ENCODE measurements at regions not wholly inside any gene's neighbourhood (a gene's known extent, or its start where the extent isn't known, plus 50 kb on each side); places are given as distances from the start of the nearest gene placed in this dataset.

DNA sequence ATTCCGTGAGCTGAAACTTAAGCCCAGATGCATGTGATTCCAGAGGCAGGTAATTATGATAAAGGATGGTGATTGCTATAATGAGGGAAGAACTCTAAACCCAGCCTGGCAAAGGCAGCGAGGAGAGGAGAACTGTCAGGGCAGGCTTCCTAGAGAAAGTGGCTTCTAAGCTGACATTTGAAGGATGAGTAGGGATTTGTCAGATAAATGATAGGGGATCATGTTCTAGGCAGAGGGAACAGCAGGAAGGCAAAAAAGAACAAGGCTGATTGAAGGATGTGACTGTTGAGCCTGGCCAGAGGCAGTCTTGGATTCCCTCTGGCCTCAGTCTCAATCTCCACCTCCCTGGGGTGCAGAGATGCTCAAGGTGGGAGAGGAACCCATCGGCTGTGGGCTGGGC is 146.4 kb upstream of the POU3F1 start:
- Histone ChIP-seq H4K20me1 (replicated peaks; ENCODE audit: insufficient read depth) (no peaks in the 10 kb centered on the region), H3F3A (replicated peaks; ENCODE audit: low read depth) (no peaks in the 10 kb centered on the region), H2AFZ (no peak overlapping the region), H3K27ac (ENCODE audit: low read depth) (no peak overlapping the region), H3K79me2 (replicated peaks; ENCODE audit: insufficient read depth) (no peaks in the 10 kb centered on the region), H3K4me3 (no peak overlapping the region), H3K27me3 (ENCODE audit: insufficient read depth) (no peaks in the 10 kb centered on the region), H3K9me2 (ENCODE audit: insufficient read depth) (no peaks in the 10 kb centered on the region), H3K4me1 (ENCODE audit: insufficient read depth) (no peaks in the 10 kb centered on the region), H3K36me3 (ENCODE audit: insufficient read depth) (no peaks in the 10 kb centered on the region), H3K4me2 (no peak overlapping the region)
- Mint-ChIP-seq H3K4me3 (no peak overlapping the region), H3K27me3 (ENCODE audit: insufficient read depth, low read depth, poor library complexity) (peaks cover 6% of the 10 kb centered on the region), H3K9me3 (peaks cover 15% of the 10 kb centered on the region), H3K4me1 (peaks cover 9% of the 10 kb centered on the region; the same call in 2 of the 3 replicates), H3K27ac (no peak overlapping the region), H3K36me3 (ENCODE audit: low read depth) (peaks cover 4% of the 10 kb centered on the region; the same call in 1 of the 3 replicates)
- no peak for DNase-seq (ENCODE audit: low spot score)
- no peak for ATAC-seq
- TF ChIP-seq POLR2AphosphoS5 (IDR thresholded peaks at IDR 0.05; ENCODE audit: low read depth) (no peak), ZNF114 (CRISPR knock-in tag; IDR thresholded peaks at IDR 0.05) (no peak), JUNB (IDR thresholded peaks at IDR 0.05; ENCODE audit: unreplicated experiment) (no peak), EZH2phosphoT487 (IDR thresholded peaks at IDR 0.05; ENCODE audit: unreplicated experiment) (no peak), REST (IDR thresholded peaks at IDR 0.05; ENCODE audit: unreplicated experiment) (no peak), ETS1 (IDR thresholded peaks at IDR 0.05) (no peak), CREB1 (CRISPR knock-in tag; IDR thresholded peaks at IDR 0.05; ENCODE audit: low read depth) (no peak)
- TF ChIP-seq, protein P1, sequence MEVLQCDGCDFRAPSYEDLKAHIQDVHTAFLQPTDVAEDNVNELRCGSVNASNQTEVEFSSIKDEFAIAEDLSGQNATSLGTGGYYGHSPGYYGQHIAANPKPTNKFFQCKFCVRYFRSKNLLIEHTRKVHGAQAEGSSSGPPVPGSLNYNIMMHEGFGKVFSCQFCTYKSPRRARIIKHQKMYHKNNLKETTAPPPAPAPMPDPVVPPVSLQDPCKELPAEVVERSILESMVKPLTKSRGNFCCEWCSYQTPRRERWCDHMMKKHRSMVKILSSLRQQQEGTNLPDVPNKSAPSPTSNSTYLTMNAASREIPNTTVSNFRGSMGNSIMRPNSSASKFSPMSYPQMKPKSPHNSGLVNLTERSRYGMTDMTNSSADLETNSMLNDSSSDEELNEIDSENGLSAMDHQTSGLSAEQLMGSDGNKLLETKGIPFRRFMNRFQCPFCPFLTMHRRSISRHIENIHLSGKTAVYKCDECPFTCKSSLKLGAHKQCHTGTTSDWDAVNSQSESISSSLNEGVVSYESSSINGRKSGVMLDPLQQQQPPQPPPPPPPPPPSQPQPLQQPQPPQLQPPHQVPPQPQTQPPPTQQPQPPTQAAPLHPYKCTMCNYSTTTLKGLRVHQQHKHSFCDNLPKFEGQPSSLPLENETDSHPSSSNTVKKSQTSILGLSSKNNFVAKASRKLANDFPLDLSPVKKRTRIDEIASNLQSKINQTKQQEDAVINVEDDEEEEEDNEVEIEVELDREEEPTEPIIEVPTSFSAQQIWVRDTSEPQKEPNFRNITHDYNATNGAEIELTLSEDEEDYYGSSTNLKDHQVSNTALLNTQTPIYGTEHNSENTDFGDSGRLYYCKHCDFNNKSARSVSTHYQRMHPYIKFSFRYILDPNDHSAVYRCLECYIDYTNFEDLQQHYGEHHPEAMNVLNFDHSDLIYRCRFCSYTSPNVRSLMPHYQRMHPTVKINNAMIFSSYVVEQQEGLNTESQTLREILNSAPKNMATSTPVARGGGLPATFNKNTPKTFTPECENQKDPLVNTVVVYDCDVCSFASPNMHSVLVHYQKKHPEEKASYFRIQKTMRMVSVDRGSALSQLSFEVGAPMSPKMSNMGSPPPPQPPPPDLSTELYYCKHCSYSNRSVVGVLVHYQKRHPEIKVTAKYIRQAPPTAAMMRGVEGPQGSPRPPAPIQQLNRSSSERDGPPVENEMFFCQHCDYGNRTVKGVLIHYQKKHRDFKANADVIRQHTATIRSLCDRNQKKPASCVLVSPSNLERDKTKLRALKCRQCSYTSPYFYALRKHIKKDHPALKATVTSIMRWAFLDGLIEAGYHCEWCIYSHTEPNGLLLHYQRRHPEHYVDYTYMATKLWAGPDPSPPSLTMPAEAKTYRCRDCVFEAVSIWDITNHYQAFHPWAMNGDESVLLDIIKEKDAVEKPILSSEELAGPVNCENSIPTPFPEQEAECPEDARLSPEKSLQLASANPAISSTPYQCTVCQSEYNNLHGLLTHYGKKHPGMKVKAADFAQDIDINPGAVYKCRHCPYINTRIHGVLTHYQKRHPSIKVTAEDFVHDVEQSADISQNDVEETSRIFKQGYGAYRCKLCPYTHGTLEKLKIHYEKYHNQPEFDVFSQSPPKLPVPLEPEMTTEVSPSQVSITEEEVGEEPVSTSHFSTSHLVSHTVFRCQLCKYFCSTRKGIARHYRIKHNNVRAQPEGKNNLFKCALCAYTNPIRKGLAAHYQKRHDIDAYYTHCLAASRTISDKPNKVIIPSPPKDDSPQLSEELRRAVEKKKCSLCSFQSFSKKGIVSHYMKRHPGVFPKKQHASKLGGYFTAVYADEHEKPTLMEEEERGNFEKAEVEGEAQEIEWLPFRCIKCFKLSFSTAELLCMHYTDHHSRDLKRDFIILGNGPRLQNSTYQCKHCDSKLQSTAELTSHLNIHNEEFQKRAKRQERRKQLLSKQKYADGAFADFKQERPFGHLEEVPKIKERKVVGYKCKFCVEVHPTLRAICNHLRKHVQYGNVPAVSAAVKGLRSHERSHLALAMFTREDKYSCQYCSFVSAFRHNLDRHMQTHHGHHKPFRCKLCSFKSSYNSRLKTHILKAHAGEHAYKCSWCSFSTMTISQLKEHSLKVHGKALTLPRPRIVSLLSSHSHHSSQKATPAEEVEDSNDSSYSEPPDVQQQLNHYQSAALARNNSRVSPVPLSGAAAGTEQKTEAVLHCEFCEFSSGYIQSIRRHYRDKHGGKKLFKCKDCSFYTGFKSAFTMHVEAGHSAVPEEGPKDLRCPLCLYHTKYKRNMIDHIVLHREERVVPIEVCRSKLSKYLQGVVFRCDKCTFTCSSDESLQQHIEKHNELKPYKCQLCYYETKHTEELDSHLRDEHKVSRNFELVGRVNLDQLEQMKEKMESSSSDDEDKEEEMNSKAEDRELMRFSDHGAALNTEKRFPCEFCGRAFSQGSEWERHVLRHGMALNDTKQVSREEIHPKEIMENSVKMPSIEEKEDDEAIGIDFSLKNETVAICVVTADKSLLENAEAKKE (CRISPR knock-in tag; IDR thresholded peaks at IDR 0.05) = no peak
- TF ChIP-seq, protein P2, sequence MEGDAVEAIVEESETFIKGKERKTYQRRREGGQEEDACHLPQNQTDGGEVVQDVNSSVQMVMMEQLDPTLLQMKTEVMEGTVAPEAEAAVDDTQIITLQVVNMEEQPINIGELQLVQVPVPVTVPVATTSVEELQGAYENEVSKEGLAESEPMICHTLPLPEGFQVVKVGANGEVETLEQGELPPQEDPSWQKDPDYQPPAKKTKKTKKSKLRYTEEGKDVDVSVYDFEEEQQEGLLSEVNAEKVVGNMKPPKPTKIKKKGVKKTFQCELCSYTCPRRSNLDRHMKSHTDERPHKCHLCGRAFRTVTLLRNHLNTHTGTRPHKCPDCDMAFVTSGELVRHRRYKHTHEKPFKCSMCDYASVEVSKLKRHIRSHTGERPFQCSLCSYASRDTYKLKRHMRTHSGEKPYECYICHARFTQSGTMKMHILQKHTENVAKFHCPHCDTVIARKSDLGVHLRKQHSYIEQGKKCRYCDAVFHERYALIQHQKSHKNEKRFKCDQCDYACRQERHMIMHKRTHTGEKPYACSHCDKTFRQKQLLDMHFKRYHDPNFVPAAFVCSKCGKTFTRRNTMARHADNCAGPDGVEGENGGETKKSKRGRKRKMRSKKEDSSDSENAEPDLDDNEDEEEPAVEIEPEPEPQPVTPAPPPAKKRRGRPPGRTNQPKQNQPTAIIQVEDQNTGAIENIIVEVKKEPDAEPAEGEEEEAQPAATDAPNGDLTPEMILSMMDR (conservative IDR thresholded peaks at IDR 0.05; ENCODE audit: low read depth in 2 of 2) = no peak

Data from GM23338 (cell line).